ENCODE measurements at regions not wholly inside any gene's neighbourhood (a gene's known extent, or its start where the extent isn't known, plus 50 kb on each side); places are given as distances from the start of the nearest gene placed in this dataset.

GRCh38 chr14:103214461-103214958 lies 91.2 kb downstream of the TNFAIP2 start:
- no peaks in the 10 kb centered on the region for H4K20me1 ChIP-seq (ENCODE audit: low read length)
- intact Hi-C loops (cut with micrococcal nuclease): no loop called here
- H3K4me1 ChIP-seq (ENCODE audit: insufficient read depth, low read length): no peaks in the 10 kb centered on the region
- no peaks in the 10 kb centered on the region for H3K79me2 ChIP-seq (ENCODE audit: low read length)
- no peaks in the 10 kb centered on the region for H3K27me3 ChIP-seq (ENCODE audit: low read length)
- no peaks in the 10 kb centered on the region for H3K9me3 ChIP-seq (ENCODE audit: low read length)
- DNase-seq: no peak
- H3K9ac ChIP-seq (ENCODE audit: low read length): no peak overlapping the region
- H3K4me3 ChIP-seq (ENCODE audit: low read length): no peak overlapping the region
- no peaks in the 10 kb centered on the region for H3K36me3 ChIP-seq (ENCODE audit: low read depth, low read length)
- no peak overlapping the region for H2AFZ ChIP-seq (ENCODE audit: low read length)
- H3K27ac ChIP-seq (ENCODE audit: low read length): no peak overlapping the region
- H3K9me2 ChIP-seq (replicated peaks; ENCODE audit: low read length): no peaks in the 10 kb centered on the region
- POLR2A ChIA-PET (ENCODE audit: unreplicated experiment): interaction anchor here (0.6 kb wide), 1 partner anchor 173 kb away, joined by 3 read pairs; no protein-coding TSS in a partner anchor
- H3K4me2 ChIP-seq (ENCODE audit: low read length): no peak overlapping the region
- CTCF ChIA-PET: no interaction called here
- ATAC-seq: no peak
- no peaks in the 10 kb centered on the region for H3F3A ChIP-seq (ENCODE audit: low read length, unreplicated experiment)
- TF ChIP-seq CTCF (conservative IDR thresholded peaks at IDR 0.05; ENCODE audit: low read depth, low read length) (no peak), EZH2 (IDR thresholded peaks at IDR 0.05; ENCODE audit: low read length, unreplicated experiment) (no peak), EZH2phosphoT487 (IDR thresholded peaks at IDR 0.05; ENCODE audit: borderline replicate concordance, low read length) (no peak)
- no TSS peak for BruUV-seq (replicated peaks)

- Histone ChIP-seq H3K4me3 (ENCODE audit: low read length) (no peak overlapping the region), H3K36me3 (ENCODE audit: low read depth, low read length) (no peaks in the 10 kb centered on the region), H2AFZ (ENCODE audit: low read length) (no peak overlapping the region), H4K20me1 (ENCODE audit: low read length) (no peaks in the 10 kb centered on the region), H3K9ac (ENCODE audit: low read length) (no peak overlapping the region), H3K4me2 (ENCODE audit: low read length) (no peak overlapping the region), H3K27me3 (ENCODE audit: low read length) (no peaks in the 10 kb centered on the region), H3K9me2 (replicated peaks; ENCODE audit: low read length) (no peaks in the 10 kb centered on the region), H3K27ac (ENCODE audit: low read length) (no peak overlapping the region), H3F3A (ENCODE audit: low read length, unreplicated experiment) (no peaks in the 10 kb centered on the region), H3K9me3 (ENCODE audit: low read length) (no peaks in the 10 kb centered on the region), H3K79me2 (ENCODE audit: low read length) (no peaks in the 10 kb centered on the region), H3K4me1 (ENCODE audit: insufficient read depth, low read length) (no peaks in the 10 kb centered on the region)
- no peak for ATAC-seq
- ChIA-PET CTCF (no interaction called here), POLR2A (ENCODE audit: unreplicated experiment) (no interaction called here)
- no peak for TF ChIP-seq CTCF (conservative IDR thresholded peaks at IDR 0.05; ENCODE audit: low read depth, low read length)
- TF ChIP-seq EZH2 (IDR thresholded peaks at IDR 0.05; ENCODE audit: low read length, unreplicated experiment): no peak
- no peak for TF ChIP-seq EZH2phosphoT487 (IDR thresholded peaks at IDR 0.05; ENCODE audit: borderline replicate concordance, low read length)
- DNase-seq: no peak
- BruUV-seq (replicated peaks): no TSS peak
- intact Hi-C loops (cut with micrococcal nuclease): no loop called here
Observed at GRCh38 chr14:103216399-103216798, 93.1 kb downstream of the TNFAIP2 start.

- no peaks in the 10 kb centered on the region for H3K9me2 ChIP-seq (replicated peaks; ENCODE audit: low read length)
- H3K27ac ChIP-seq (ENCODE audit: low read length): no peak overlapping the region
- intact Hi-C loops (cut with micrococcal nuclease): no loop called here
- H3K9ac ChIP-seq (ENCODE audit: low read length): no peak overlapping the region
- TF ChIP-seq EZH2phosphoT487 (IDR thresholded peaks at IDR 0.05; ENCODE audit: borderline replicate concordance, low read length): no peak
- TF ChIP-seq EZH2 (IDR thresholded peaks at IDR 0.05; ENCODE audit: low read length, unreplicated experiment): no peak
- TF ChIP-seq CTCF (conservative IDR thresholded peaks at IDR 0.05; ENCODE audit: low read depth, low read length): no peak
- H4K20me1 ChIP-seq (ENCODE audit: low read length): no peaks in the 10 kb centered on the region
- no peaks in the 10 kb centered on the region for H3F3A ChIP-seq (ENCODE audit: low read length, unreplicated experiment)
- H3K4me2 ChIP-seq (ENCODE audit: low read length): no peak overlapping the region
- ChIA-PET CTCF (no interaction called here), POLR2A (ENCODE audit: unreplicated experiment) (no interaction called here)
- BruUV-seq (replicated peaks): no TSS peak
- H3K36me3 ChIP-seq (ENCODE audit: low read depth, low read length): no peaks in the 10 kb centered on the region
- no peaks in the 10 kb centered on the region for H3K9me3 ChIP-seq (ENCODE audit: low read length)
- DNase-seq: no peak
- ATAC-seq: no peak
- H3K4me3 ChIP-seq (ENCODE audit: low read length): no peak overlapping the region
- H3K79me2 ChIP-seq (ENCODE audit: low read length): no peaks in the 10 kb centered on the region
- H3K27me3 ChIP-seq (ENCODE audit: low read length): no peaks in the 10 kb centered on the region
- H3K4me1 ChIP-seq (ENCODE audit: insufficient read depth, low read length): no peaks in the 10 kb centered on the region
- no peak overlapping the region for H2AFZ ChIP-seq (ENCODE audit: low read length)
Observed at GRCh38 chr14:103216857-103217256, 93.6 kb downstream of the TNFAIP2 start.

All from PC-3 (cell line).